Mucosa of descending colon (tissue), 3 donors: ENCODE measurements at regions not wholly inside any gene's neighbourhood (a gene's known extent, or its start where the extent isn't known, plus 50 kb on each side); places are given as distances from the start of the nearest gene placed in this dataset.

ENCODE experiments used
- ATAC-seq: fragments of 200-7000 bp; cut with Tn5 transposase; one replicate; pipeline ENCODE4 v1.9.1; 2020; ENCODE audit warnings: mild to moderate bottlenecking, moderate library complexity
- DNase-seq, 3 donors: peaks; one replicate each; pipeline ENCODE4 v3.0.0-alpha.2; 2020
- H3K36me3 ChIP-seq: fragments of 200-600 bp; one replicate; pipeline ENCODE4 v1.8.0; 2021; ENCODE audit warnings: low read depth, mild to moderate bottlenecking
- H3K4me1 ChIP-seq: fragments of 200-600 bp; one replicate; pipeline ENCODE4 v1.8.0; 2021; ENCODE audit warnings: low read depth, mild to moderate bottlenecking
- H3K4me3 ChIP-seq: fragments of 200-600 bp; one replicate; pipeline ENCODE4 v1.8.0; 2021; ENCODE audit warnings: mild to moderate bottlenecking
- H3K9me3 ChIP-seq: fragments of 200-600 bp; one replicate; pipeline ENCODE4 v1.8.0; 2021; ENCODE audit warnings: mild to moderate bottlenecking
- intact Hi-C, 2 donors: fragments of 100-400 bp; cut with DNase I in 1 of 2; cut with micrococcal nuclease in 1 of 2; formaldehyde crosslinking; loops; one replicate each; pipeline versions ENCODE4 v1.11.0 to v1.11.1; 2022; cut with DNase I, micrococcal nuclease
- TF ChIP-seq, protein P1 (sequence below): fragments of 200-600 bp; IDR thresholded peaks from one replicate; pipeline ENCODE4 v1.8.0; 2022; ENCODE audit warnings: antibody characterized with exemption, mild to moderate bottlenecking
- donor health status: DM: no; HTN: no; CAD: no; lungs with moderate emphysema.
- donor health status: DM: no; HTN: no; CAD: no.
- donor health status: DM: no; HTN: yes; CAD: no.

DNA sequence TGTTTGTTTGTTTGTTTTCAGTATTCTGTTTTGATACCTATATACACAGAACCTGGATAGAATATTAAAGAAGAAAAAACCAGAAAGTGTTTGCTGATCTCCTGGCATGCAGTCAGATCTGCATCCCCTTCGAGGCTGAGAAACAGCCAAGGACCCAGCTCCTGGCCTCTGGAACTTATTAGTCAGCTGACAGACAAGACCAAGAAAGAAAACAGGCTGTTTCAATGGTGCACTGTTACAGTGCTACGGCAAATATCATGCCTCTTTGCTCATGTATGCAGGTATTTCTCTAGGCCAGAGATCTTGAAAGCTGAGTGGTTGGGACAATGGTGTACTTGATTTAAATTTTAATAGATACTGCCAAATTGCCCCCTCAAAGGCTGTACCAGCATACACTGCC lies 95.0 kb downstream of the C5orf15 start:
- no peaks in the 10 kb centered on the region for H3K9me3 ChIP-seq
- DNase-seq (no peak), ATAC-seq (no peak)
- H3K4me1 ChIP-seq = no peaks in the 10 kb centered on the region
- H3K4me3 ChIP-seq = no peak overlapping the region
- TF ChIP-seq, protein P1, sequence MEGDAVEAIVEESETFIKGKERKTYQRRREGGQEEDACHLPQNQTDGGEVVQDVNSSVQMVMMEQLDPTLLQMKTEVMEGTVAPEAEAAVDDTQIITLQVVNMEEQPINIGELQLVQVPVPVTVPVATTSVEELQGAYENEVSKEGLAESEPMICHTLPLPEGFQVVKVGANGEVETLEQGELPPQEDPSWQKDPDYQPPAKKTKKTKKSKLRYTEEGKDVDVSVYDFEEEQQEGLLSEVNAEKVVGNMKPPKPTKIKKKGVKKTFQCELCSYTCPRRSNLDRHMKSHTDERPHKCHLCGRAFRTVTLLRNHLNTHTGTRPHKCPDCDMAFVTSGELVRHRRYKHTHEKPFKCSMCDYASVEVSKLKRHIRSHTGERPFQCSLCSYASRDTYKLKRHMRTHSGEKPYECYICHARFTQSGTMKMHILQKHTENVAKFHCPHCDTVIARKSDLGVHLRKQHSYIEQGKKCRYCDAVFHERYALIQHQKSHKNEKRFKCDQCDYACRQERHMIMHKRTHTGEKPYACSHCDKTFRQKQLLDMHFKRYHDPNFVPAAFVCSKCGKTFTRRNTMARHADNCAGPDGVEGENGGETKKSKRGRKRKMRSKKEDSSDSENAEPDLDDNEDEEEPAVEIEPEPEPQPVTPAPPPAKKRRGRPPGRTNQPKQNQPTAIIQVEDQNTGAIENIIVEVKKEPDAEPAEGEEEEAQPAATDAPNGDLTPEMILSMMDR = no peak
- H3K36me3 ChIP-seq = no peaks in the 10 kb centered on the region
- intact Hi-C loops = no loop called here

DNA sequence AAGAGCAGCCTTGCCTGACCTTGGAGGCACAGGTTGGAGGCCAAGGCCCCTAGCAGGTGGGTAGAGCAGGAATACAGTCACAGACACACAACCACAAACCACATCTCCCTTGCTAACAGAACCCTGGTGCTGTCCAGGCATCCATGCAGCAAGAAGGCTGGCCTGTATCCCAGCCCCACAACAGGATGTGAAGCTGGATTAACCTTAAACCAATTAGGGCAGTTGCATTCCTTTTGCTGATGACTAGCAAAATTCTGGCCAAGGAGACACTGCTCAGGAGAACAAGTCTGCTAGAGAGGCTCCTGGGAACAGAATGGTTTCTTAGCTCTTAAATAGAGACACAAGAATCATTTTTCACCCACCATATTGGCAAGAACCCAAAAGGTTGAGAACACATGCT lies 97.8 kb downstream of the C5orf15 start:
- DNase-seq (no peak), ATAC-seq (no peak)
- intact Hi-C loops = no loop called here
- H3K9me3 ChIP-seq = no peaks in the 10 kb centered on the region
- no peak overlapping the region for H3K4me3 ChIP-seq
- no peaks in the 10 kb centered on the region for H3K4me1 ChIP-seq
- TF ChIP-seq, protein P1 = no peak
- no peaks in the 10 kb centered on the region for H3K36me3 ChIP-seq

DNA sequence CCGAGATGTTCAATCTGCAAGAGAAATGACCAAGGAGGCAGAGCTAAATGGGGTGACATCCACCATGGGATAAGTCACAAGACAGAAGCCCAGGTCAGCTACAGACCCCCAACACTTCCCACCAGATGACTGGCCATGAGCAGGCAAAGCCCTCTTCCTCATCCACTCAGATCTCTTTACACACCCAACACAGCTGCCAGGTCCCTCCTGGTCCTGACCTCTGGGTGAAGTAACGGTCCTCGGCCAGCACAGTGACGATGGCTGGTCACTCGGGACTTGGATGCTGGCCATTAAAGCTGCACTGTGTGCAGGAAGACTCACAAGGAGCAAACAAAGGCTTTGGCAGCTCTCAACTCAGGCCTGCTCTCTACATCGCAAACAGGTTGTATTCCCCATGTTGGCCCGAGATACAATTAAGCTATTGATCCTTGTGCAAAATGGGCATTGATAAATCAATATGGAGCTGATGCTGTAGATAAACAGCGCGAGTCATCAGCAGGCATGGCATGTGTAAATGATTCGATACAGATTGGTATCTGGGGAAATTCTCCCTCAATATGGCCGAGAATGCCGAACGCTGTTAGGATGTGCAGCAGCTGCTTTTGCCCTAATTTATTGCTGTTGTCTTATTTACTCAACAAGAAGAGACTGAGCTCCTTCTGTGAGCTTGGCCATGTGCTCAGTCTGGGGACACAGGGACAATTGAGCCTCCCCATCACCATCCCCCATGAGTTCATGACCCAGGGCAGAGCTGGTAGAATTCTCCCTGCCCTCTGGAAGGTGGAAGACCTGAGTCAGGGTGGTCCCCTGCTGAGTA lies 98.7 kb downstream of the C5orf15 start:
- no peaks in the 10 kb centered on the region for H3K4me1 ChIP-seq
- H3K4me3 ChIP-seq = no peak overlapping the region
- TF ChIP-seq, protein P1 = no peak
- no peak for ATAC-seq
- H3K36me3 ChIP-seq = no peaks in the 10 kb centered on the region
- no peaks in the 10 kb centered on the region for H3K9me3 ChIP-seq
- intact Hi-C loops = loop anchor here in 1 of 2 donors (10.0 kb wide), 1 partner anchor 445 kb away; no protein-coding TSS in a partner anchor
- no peak for DNase-seq

DNA sequence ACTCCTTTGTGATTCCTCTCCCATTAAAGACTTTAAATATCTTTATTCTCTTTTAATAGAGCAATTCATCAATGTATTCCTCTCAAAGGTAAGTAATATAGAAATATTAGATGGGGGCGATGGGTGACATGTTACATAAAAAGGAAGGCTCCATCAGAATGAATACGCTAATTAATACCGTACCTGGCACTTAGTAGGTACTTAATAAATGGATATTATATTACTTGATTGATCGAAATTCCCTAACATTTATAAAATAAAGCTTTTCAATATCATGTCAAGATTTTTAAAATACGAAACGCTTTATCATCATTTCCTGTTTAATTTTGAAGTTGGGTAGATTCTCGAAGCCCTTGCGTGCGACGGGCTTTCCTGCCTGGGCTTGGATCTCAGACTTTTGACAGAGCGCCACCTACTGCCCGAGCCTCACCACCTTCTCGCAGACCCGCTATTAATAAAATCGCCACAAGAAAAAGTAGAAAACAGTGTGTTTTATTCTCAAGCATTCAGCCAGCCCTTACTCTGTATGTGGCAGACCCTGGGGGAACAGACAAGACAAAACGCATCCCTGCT lies 99.4 kb downstream of the C5orf15 start:
- no peaks in the 10 kb centered on the region for H3K4me1 ChIP-seq
- H3K9me3 ChIP-seq = no peaks in the 10 kb centered on the region
- TF ChIP-seq, protein P1 = peak; percentile 58
- H3K4me3 ChIP-seq = no peak overlapping the region
- DNase-seq = peak in 2 of 3 donors; percentile 72 to 87
- intact Hi-C loops = loop anchor here in 1 of 2 donors (10.0 kb wide), 1 partner anchor 444 kb away; no protein-coding TSS in a partner anchor
- no peaks in the 10 kb centered on the region for H3K36me3 ChIP-seq
- ATAC-seq = peak; percentile 70

DNA sequence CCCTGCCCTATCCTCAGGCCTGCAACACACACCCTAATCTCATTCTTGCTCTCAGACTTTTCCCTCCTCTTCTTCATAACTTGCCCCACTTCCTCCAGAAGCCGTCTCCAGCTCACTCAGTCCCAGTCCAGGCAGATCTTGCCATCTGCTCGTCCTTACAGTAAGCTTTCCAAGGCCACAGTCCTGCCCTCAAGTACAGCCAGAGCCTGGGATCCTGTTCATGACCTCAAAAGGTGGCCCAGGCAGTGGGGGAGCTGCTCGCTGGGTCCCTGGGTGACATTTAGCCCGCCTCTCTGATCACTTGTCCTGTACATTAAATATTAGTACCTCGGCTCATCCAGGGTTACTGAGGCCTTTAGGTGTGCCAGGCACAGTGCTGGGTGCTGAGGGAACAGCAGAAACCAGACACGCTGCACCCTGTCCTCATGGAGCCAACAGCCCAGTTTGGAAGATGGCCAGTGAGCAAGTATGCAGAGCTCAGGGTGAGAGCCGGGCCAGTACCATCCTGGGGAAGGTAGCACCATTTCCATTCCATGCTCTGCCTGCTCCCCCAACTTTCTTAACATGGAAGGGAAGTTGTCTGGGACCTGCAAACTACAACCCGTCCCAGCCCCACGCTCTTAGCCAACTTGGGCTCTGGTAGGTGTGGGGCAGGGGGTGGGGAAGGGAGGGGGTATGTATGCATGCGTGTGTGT lies 100.4 kb downstream of the C5orf15 start:
- TF ChIP-seq, protein P1 = no peak
- no peaks in the 10 kb centered on the region for H3K9me3 ChIP-seq
- DNase-seq = no peak
- no peak for ATAC-seq
- no peaks in the 10 kb centered on the region for H3K4me1 ChIP-seq
- intact Hi-C loops = loop anchor here in 1 of 2 donors (10.0 kb wide), 1 partner anchor 443 kb away; no protein-coding TSS in a partner anchor
- no peaks in the 10 kb centered on the region for H3K36me3 ChIP-seq
- no peak overlapping the region for H3K4me3 ChIP-seq
